Transverse colon (tissue), 4 donors: ENCODE measurements at regions not wholly inside any gene's neighbourhood (a gene's known extent, or its start where the extent isn't known, plus 50 kb on each side); places are given as distances from the start of the nearest gene placed in this dataset.
"Not testable (repeated sequence)": the region's sequence is repeated elsewhere in the genome, so short reads cannot be mapped to it uniquely, and the experiment has no call there.

Source experiments
- DNase-seq: peaks from one replicate; pipeline ENCODE4 v3.0.0-alpha.2; 2019
- H3K27ac ChIP-seq, 4 donors: fragments of 200-600 bp; sonication (generic); 2 replicates each; pipeline ENCODE4 v1.5.1; 2016 to 2018; ENCODE audit warnings: inconsistent platforms in 4 of 4
- H3K27me3 ChIP-seq: fragments of 200-600 bp; sonication (generic); 2 replicates; pipeline ENCODE4 v1.5.1; 2017; ENCODE audit warnings: inconsistent platforms
- H3K36me3 ChIP-seq, 4 donors: fragments of 200-600 bp; sonication (generic); 2 replicates each; pipeline ENCODE4 v1.5.1; 2017 to 2019; ENCODE audit warnings: inconsistent platforms in 4 of 4
- H3K4me1 ChIP-seq, 4 donors: fragments of 200-600 bp; sonication (generic); 2 replicates each; pipeline ENCODE4 v1.5.1; 2017 to 2020; ENCODE audit warnings: inconsistent platforms in 4 of 4
- H3K4me3 ChIP-seq, 4 donors: fragments of 200-600 bp; sonication (generic); 1 replicate in 1 of 4; 2 replicates in 3 of 4; pipeline versions ENCODE4 v1.5.1 to v1.6.1; 2017 to 2019; ENCODE audit warnings: inconsistent platforms in 4 of 4
- H3K9me3 ChIP-seq, 2 donors: fragments of 200-600 bp; sonication (generic); 2 replicates each; pipeline ENCODE4 v1.5.1; 2017 to 2019; ENCODE audit warnings: inconsistent platforms in 2 of 2
- EP300 ChIP-seq: sonication (generic); formaldehyde crosslinking; IDR thresholded peaks from one replicate; pipeline ENCODE4 v1.6.1; 2017; ENCODE audit warnings: antibody characterized with exemption, low read depth
- POLR2A ChIP-seq: fragments of 450-650 bp; IDR thresholded peaks from one replicate; pipeline ENCODE4 v1.6.1; 2016; ENCODE audit warnings: antibody characterized with exemption, mild to moderate bottlenecking, moderate library complexity
- POLR2AphosphoS5 ChIP-seq, 3 donors: sonication (generic); formaldehyde crosslinking; IDR thresholded peaks; one replicate each; pipeline ENCODE4 v1.6.1; 2016; ENCODE audit warnings: antibody characterized with exemption in 3 of 3
- WGBS, 2 donors: methylation state at CpG; one replicate each; pipeline ENCODE4 v1.1.5; 2018; ENCODE audit warnings: low coverage in 1 of 2; 5-methylcytosine and 5-hydroxymethylcytosine counted together
- in situ Hi-C, 4 donors: fragments of 200-750 bp; cut with MboI; loops; one replicate each; pipeline versions ENCODE4 v1.15.0 to v1.15.1; 2017; ENCODE audit warnings: low sequenced_read_pairs in 3 of 4, low pct_ligation_motif_present in 1 of 4, low pct_unique_long_range_greater_than_20kb in 1 of 4
- intact Hi-C: fragments of 100-400 bp; cut with DNase I; formaldehyde crosslinking; loops from one replicate; pipeline ENCODE4 v1.15.1; 2023; ENCODE audit warnings: low total_unique reads
- TF ChIP-seq, protein P1 (sequence below), 5 experiments: fragments of 200-600 bp in 3 of 5; fragments of 450-650 bp in 2 of 5; sonication (generic) in 3 of 5; IDR thresholded peaks; 1 replicate in 2 of 5; 2 replicates in 3 of 5; pipeline ENCODE4 v1.5.1; 2016 to 2017; ENCODE audit warnings: antibody characterized with exemption in 5 of 5, inconsistent platforms in 3 of 5, mild to moderate bottlenecking in 2 of 5, moderate library complexity in 1 of 5

DNA sequence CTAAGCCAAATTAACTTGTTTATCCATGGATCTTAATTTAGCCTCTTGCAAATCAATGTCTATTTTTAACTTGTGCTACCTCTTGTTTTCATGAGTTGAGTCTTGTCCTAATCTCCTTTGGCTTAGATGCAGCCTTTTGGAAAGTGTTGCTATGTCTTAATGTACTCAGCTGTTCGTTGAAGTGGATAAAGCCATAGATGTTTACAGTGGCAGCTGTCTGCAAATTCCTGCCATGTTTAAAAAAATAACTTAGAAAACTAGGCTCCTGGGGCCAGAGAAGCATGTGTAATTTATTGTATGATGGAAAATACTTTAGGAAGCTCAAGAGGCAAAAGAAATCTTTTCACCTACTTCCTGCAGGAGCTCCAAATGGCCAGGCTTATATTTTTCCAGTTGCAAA, 253.1 kb upstream of the RHOBTB1 start:
- Histone ChIP-seq H3K27me3 (no peaks in the 10 kb centered on the region), H3K4me1 (no peaks in the 10 kb centered on the region), H3K36me3 (no peaks in the 10 kb centered on the region), H3K4me3 (no peak overlapping the region), H3K9me3 (no peaks in the 10 kb centered on the region), H3K27ac (no peak overlapping the region)
- WGBS, 2 donors: 18 to 23% methylated on average over 1 of the region's 1 CpG
- no peak for DNase-seq
- TF ChIP-seq POLR2A (no peak), EP300 (no peak), POLR2AphosphoS5 (IDR thresholded peaks at IDR 0.05) (peak in 1 of 3 donors; percentile 32)
- TF ChIP-seq, protein P1, sequence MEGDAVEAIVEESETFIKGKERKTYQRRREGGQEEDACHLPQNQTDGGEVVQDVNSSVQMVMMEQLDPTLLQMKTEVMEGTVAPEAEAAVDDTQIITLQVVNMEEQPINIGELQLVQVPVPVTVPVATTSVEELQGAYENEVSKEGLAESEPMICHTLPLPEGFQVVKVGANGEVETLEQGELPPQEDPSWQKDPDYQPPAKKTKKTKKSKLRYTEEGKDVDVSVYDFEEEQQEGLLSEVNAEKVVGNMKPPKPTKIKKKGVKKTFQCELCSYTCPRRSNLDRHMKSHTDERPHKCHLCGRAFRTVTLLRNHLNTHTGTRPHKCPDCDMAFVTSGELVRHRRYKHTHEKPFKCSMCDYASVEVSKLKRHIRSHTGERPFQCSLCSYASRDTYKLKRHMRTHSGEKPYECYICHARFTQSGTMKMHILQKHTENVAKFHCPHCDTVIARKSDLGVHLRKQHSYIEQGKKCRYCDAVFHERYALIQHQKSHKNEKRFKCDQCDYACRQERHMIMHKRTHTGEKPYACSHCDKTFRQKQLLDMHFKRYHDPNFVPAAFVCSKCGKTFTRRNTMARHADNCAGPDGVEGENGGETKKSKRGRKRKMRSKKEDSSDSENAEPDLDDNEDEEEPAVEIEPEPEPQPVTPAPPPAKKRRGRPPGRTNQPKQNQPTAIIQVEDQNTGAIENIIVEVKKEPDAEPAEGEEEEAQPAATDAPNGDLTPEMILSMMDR (IDR thresholded peaks at IDR 0.05): no peak
- in situ Hi-C loops: no loop called here
- intact Hi-C loops: no loop called here

DNA sequence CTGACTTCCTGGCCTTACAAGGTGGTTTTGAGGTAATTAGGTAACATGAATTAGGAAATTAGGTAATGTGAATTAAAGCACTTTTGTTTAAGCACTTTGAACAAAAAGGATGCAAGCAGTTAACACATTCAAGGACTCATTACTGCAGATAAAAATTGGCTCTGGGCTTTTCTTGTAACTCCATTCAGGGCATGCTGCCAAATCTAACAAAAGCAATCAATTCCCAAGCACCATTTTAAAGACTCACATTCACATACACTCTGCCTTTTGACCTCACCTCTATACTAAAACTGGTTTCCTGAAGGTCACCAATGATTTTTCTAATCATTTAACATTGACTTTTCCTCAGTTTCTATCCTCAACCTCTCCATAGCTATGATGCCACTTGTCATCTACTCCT, 251.2 kb upstream of the RHOBTB1 start:
- no peaks in the 10 kb centered on the region for H3K36me3 ChIP-seq
- intact Hi-C loops (no loop called here), in situ Hi-C loops (no loop called here)
- no peak for DNase-seq
- TF ChIP-seq POLR2AphosphoS5 (IDR thresholded peaks at IDR 0.05) (no peak), POLR2A (no peak), EP300 (no peak)
- TF ChIP-seq, protein P1 (IDR thresholded peaks at IDR 0.05): no peak
- no peaks in the 10 kb centered on the region for H3K27me3 ChIP-seq
- H3K27ac ChIP-seq: no peak overlapping the region
- no peak overlapping the region for H3K4me3 ChIP-seq
- no peaks in the 10 kb centered on the region for H3K4me1 ChIP-seq
- H3K9me3 ChIP-seq: no peaks in the 10 kb centered on the region

DNA sequence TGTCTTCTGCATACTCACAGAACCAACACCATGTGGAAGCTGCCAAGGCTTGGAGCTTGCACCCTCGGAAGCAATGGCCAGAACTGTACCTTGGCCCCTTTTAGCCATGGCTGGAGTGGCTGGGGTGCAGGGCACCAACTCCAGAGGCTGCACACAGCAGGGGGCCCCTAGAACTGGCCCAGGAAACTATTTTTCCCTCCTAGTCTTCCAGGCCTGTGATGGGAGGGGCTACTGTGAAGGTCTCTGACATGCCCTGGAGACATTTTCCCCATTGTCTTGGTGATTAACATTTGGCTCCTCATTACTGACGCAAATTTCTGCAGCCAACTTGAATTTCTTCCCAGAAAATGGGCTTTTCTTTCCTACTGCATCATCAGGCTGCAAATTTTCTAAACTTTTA, 248.6 kb upstream of the RHOBTB1 start:
- 63 to 67% methylated on average over 1 to 2 of the region's 2 CpGs for WGBS, 2 donors
- H3K27ac ChIP-seq, H3K4me3 ChIP-seq, H3K9me3 ChIP-seq, DNase-seq, H3K27me3 ChIP-seq, H3K4me1 ChIP-seq, in situ Hi-C loops, intact Hi-C loops, H3K36me3 ChIP-seq: not testable (repeated sequence)

DNA sequence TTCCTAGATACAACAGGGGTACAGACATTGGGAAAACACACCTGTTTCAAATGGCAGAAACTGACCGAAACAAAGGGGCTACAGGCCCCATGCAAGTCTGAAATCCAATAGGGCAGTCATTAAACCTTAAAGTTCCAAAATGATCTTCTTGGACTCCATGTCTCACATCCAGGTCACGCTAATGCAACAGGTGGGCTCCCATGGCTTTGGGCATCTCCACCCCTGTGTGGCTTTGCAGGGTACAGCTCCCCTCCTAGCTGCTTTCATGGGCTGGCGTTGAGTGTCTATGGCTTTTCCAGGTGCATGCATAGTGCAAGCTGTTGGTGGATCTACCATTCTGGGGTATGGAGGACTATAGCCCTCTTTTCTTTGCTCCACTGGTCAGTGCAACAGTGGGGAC, 248.1 kb upstream of the RHOBTB1 start:
- H3K4me1 ChIP-seq: no peaks in the 10 kb centered on the region
- DNase-seq: no peak
- no peaks in the 10 kb centered on the region for H3K36me3 ChIP-seq
- no peak overlapping the region for H3K27ac ChIP-seq
- in situ Hi-C loops: no loop called here
- H3K4me3 ChIP-seq: no peak overlapping the region
- no peaks in the 10 kb centered on the region for H3K27me3 ChIP-seq
- TF ChIP-seq POLR2AphosphoS5 (IDR thresholded peaks at IDR 0.05) (no peak), POLR2A (no peak), EP300 (no peak)
- TF ChIP-seq, protein P1 (IDR thresholded peaks at IDR 0.05): no peak
- intact Hi-C loops: no loop called here
- no peaks in the 10 kb centered on the region for H3K9me3 ChIP-seq
- 86 to 100% methylated on average over 1 to 3 of the region's 3 CpGs for WGBS, 2 donors

DNA sequence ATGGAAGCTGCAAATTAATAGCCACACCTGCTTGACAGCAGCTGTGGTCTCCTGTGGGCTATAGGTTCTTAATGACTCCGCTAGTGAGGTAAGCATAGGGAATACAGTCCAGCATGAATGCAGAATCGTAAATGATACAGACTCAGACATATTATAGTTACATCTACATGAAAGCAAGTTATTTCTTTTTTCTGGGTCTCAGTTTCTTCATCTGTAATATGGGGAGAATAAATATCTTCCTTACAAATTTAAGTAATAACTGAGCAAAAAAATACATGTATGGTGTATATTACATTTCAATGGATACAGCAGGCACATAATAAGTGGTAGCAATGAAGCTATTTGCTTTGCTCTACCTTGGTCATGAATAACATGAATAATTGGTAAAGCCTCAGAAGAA, 245.9 kb upstream of the RHOBTB1 start:
- H3K36me3 ChIP-seq: no peaks in the 10 kb centered on the region
- H3K4me3 ChIP-seq: no peak overlapping the region
- H3K4me1 ChIP-seq: no peaks in the 10 kb centered on the region
- H3K9me3 ChIP-seq: no peaks in the 10 kb centered on the region
- in situ Hi-C loops (no loop called here), intact Hi-C loops (no loop called here)
- no peak for DNase-seq
- TF ChIP-seq POLR2A (no peak), POLR2AphosphoS5 (IDR thresholded peaks at IDR 0.05) (no peak), EP300 (no peak)
- TF ChIP-seq, protein P1 (IDR thresholded peaks at IDR 0.05): no peak
- no peak overlapping the region for H3K27ac ChIP-seq
- H3K27me3 ChIP-seq: no peaks in the 10 kb centered on the region
- WGBS, 2 donors: 86 to 92% methylated on average over 2 of the region's 2 CpGs
